Fibroblast of lung (primary cell): ENCODE measurements at regions not wholly inside any gene's neighbourhood (a gene's known extent, or its start where the extent isn't known, plus 50 kb on each side); places are given as distances from the start of the nearest gene placed in this dataset.

ENCODE experiments used
- EZH2 ChIP-seq: IDR thresholded peaks from 2 replicates; pipeline ENCODE4 v1.5.1; 2012; ENCODE audit warnings: low read length, control low read depth, mild to moderate bottlenecking; ENCODE audit errors: missing control alignments
- TF ChIP-seq, protein P1 (sequence below), 2 donors: IDR thresholded peaks in 1 of 2; conservative IDR thresholded peaks in 1 of 2; 1 replicate in 1 of 2; 2 replicates in 1 of 2; pipeline ENCODE4 v1.5.1; 2011 to 2012; ENCODE audit warnings: low read length in 2 of 2, control low read depth in 1 of 2, inconsistent platforms in 1 of 2, low read depth in 1 of 2, mild to moderate bottlenecking in 1 of 2

DNA sequence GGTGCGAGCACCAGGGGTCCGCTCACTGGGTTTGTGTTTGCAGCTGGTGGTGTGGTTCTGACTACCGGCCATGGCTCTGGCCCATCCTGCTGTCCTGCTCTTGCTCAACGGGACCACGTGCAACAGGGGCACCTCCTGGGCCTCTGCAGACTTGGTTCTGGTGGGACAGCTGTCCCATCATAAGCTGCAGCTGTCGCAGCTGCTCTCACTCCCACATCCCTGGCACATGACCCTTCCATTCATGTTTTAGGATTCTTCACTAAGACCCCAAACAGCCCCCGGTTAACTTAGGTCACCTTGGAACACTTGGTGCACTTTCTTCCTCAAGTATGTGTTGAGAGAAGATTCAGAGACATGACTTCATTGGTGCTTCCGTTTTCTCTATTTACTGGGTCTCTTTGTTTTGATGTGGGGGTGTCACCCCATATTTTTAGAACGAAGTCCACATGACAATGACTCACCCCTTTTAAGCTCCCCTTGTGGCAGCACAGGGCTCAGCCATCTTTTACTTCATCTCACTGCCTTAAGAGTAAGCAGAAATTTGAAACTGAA is 68.4 kb upstream of the ARHGEF7 start:
- TF ChIP-seq, protein P1, sequence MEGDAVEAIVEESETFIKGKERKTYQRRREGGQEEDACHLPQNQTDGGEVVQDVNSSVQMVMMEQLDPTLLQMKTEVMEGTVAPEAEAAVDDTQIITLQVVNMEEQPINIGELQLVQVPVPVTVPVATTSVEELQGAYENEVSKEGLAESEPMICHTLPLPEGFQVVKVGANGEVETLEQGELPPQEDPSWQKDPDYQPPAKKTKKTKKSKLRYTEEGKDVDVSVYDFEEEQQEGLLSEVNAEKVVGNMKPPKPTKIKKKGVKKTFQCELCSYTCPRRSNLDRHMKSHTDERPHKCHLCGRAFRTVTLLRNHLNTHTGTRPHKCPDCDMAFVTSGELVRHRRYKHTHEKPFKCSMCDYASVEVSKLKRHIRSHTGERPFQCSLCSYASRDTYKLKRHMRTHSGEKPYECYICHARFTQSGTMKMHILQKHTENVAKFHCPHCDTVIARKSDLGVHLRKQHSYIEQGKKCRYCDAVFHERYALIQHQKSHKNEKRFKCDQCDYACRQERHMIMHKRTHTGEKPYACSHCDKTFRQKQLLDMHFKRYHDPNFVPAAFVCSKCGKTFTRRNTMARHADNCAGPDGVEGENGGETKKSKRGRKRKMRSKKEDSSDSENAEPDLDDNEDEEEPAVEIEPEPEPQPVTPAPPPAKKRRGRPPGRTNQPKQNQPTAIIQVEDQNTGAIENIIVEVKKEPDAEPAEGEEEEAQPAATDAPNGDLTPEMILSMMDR (conservative IDR thresholded peaks at IDR 0.05 in 1 of 2, IDR thresholded peaks at IDR 0.05 in 1 of 2; ENCODE audit: low read depth in 1 of 2, low read length in 2 of 2) = peak; percentile 50 to 54
- TF ChIP-seq EZH2 = no peak
